Mesothelial cell of epicardium (in vitro differentiated cells): ENCODE measurements at regions not wholly inside any gene's neighbourhood (a gene's known extent, or its start where the extent isn't known, plus 50 kb on each side); places are given as distances from the start of the nearest gene placed in this dataset.

Experiments used
- DNase-seq, 2 experiments: peaks; one replicate each; pipeline ENCODE4 v3.0.0; 2021; ENCODE audit warnings: low spot score in 2 of 2; ENCODE audit not compliant: unreplicated experiment in 2 of 2
- H3K27ac Mint-ChIP-seq: 2 replicates; pipeline ENCODE4 v1.8.0; 2021; ENCODE audit warnings: mixed read lengths
- H3K27me3 Mint-ChIP-seq: 2 replicates; pipeline ENCODE4 v1.8.0; 2021; ENCODE audit warnings: low read depth, mixed read lengths
- H3K36me3 Mint-ChIP-seq: 2 replicates; pipeline ENCODE4 v1.8.0; 2021; ENCODE audit warnings: mixed read lengths
- H3K4me1 Mint-ChIP-seq: 2 replicates; pipeline ENCODE4 v1.8.0; 2021; ENCODE audit warnings: mixed read lengths
- H3K4me3 Mint-ChIP-seq: 2 replicates; pipeline ENCODE4 v1.8.0; 2021; ENCODE audit warnings: mild to moderate bottlenecking, moderate library complexity, mixed read lengths
- H3K9me3 Mint-ChIP-seq: 2 replicates; pipeline ENCODE4 v1.8.0; 2021; ENCODE audit warnings: mixed read lengths
- TF ChIP-seq, protein P1 (sequence below): fragments of 200-600 bp; sonication (generic); IDR thresholded peaks from one replicate; pipeline ENCODE4 v1.5.0; 2021; ENCODE audit warnings: antibody characterized with exemption; ENCODE audit not compliant: unreplicated experiment

DNA sequence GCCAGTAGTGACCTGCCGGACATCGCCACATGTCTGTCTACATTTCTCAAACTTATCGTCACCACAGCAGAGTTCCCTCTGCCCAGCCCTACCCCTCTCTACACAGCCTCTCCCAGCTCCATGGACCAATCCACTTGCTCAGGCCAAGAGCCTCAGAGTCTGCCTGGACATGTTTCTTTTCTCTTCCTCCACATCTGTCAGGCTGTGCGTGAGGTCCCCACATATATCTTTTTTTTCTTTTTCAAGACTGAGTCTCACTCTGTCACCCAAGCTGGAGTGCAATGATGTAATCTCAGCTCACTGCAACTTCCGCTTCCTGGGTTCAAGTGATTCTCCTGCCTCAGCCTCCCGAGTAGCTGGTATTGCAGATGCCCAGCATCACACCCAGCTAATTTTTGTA is 62.7 kb upstream of the GGTA1 start:
- TF ChIP-seq, protein P1, sequence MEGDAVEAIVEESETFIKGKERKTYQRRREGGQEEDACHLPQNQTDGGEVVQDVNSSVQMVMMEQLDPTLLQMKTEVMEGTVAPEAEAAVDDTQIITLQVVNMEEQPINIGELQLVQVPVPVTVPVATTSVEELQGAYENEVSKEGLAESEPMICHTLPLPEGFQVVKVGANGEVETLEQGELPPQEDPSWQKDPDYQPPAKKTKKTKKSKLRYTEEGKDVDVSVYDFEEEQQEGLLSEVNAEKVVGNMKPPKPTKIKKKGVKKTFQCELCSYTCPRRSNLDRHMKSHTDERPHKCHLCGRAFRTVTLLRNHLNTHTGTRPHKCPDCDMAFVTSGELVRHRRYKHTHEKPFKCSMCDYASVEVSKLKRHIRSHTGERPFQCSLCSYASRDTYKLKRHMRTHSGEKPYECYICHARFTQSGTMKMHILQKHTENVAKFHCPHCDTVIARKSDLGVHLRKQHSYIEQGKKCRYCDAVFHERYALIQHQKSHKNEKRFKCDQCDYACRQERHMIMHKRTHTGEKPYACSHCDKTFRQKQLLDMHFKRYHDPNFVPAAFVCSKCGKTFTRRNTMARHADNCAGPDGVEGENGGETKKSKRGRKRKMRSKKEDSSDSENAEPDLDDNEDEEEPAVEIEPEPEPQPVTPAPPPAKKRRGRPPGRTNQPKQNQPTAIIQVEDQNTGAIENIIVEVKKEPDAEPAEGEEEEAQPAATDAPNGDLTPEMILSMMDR, result no peak
- Mint-ChIP-seq H3K9me3 (no peaks in the 10 kb centered on the region), H3K27me3 (no peaks in the 10 kb centered on the region), H3K4me1 (peaks cover 47% of the 10 kb centered on the region), H3K36me3 (no peaks in the 10 kb centered on the region), H3K4me3 (no peak overlapping the region), H3K27ac (peak overlapping the region; percentile 85)
- DNase-seq, result no peak

DNA sequence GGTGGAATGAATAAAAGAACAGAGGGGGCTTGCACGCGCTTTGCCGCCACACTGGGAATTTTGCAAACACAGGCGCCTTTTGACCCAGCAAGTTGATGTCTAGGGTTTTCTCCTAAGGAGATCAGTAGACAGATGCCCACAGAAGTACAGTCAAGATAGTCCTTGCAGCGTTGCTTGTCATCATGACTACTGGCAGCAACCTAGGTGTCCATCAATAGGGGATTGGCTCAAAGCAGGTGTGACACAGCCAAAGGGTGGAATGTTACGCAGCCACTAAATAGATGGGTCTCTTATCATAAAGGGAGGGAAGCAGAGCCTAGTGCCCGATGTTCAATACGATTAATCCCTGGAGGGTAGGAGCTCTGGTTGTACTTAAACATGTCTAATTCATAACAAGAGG is 63.8 kb upstream of the GGTA1 start:
- Mint-ChIP-seq H3K36me3 (no peaks in the 10 kb centered on the region), H3K4me1 (peaks cover 48% of the 10 kb centered on the region), H3K27ac (no peak overlapping the region), H3K27me3 (no peaks in the 10 kb centered on the region), H3K4me3 (no peak overlapping the region), H3K9me3 (no peaks in the 10 kb centered on the region)
- no peak for DNase-seq
- TF ChIP-seq, protein P1, result no peak

DNA sequence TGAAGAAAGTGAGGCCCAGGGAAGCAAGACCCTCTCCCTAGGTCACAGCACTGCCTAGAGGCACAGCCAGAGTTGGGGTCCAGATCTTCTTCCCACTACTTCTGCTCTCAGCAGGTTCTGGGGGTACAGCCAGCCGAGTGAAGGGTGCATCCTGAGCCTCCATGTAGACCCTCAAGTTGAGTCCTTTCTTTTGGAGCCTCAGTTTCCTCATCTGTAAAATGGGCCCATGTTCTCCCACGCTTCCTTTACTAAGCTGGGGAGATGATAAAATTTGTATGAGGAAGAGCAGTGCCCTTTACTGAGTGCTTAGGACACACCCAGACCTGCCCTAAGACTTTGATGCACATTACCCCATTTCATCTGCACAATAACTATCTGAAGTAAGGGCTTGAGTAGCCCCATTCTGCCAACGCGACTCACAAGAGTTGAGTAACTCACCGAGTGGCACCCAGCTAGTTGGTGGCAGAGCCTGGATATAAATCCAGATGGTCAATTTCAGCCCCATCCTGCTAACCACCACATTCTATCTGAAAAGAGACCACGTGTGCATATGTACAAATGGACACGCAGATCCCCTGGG is 64.3 kb upstream of the GGTA1 start:
- no peak overlapping the region for H3K27ac Mint-ChIP-seq
- no peaks in the 10 kb centered on the region for H3K9me3 Mint-ChIP-seq
- H3K36me3 Mint-ChIP-seq, result no peaks in the 10 kb centered on the region

DNA sequence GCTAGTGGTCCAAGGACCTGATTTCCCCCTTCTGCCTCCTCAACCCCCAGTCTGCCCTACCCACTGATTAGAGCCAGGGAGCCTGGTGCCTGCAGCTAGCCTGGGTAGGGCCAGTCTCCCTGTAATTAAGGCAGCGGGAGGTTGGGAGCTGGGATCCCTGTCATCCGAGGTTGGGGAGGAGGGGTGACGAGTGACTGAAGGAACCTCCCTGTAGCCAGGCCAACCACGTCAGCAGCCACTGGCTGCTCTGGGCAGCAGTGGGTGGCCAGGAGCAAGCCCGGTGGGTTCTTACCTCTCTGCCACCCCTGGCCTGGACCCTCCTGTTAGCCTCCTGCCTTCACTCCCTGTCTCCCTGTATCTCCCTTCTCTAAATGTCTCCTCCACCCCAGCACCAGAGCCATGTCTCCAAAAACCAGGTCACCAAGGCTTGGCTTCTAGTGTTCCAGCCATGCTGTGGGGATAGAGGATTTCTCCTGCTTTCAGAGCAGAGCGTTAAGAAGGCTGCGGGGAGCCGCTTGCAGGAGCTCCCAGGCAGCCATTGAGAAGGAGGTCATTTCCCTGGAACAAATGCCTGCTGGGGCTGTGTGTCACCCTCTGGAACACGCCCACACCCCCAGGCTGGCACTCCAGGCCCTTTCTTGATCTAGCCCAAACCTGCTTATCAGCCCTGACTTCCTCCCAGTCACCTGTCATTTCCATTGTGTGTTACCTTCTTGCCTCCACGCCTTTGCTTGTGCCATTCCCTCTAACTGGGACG is 65.0 kb upstream of the GGTA1 start:
- peaks cover 54% of the 10 kb centered on the region for H3K4me1 Mint-ChIP-seq
- no peaks in the 10 kb centered on the region for H3K9me3 Mint-ChIP-seq
- H3K36me3 Mint-ChIP-seq, result no peaks in the 10 kb centered on the region
- no peaks in the 10 kb centered on the region for H3K27me3 Mint-ChIP-seq
- H3K27ac Mint-ChIP-seq, result no peak overlapping the region
- TF ChIP-seq, protein P1, result no peak
- DNase-seq, result no peak
- H3K4me3 Mint-ChIP-seq, result no peak overlapping the region

More for the DNA sequence above, 64.3 kb upstream of the GGTA1 start:
- H3K27me3 Mint-ChIP-seq, result no peaks in the 10 kb centered on the region
- DNase-seq, result no peak
- H3K4me3 Mint-ChIP-seq, result no peak overlapping the region
- H3K4me1 Mint-ChIP-seq, result peaks cover 50% of the 10 kb centered on the region
- TF ChIP-seq, protein P1, result no peak

DNA sequence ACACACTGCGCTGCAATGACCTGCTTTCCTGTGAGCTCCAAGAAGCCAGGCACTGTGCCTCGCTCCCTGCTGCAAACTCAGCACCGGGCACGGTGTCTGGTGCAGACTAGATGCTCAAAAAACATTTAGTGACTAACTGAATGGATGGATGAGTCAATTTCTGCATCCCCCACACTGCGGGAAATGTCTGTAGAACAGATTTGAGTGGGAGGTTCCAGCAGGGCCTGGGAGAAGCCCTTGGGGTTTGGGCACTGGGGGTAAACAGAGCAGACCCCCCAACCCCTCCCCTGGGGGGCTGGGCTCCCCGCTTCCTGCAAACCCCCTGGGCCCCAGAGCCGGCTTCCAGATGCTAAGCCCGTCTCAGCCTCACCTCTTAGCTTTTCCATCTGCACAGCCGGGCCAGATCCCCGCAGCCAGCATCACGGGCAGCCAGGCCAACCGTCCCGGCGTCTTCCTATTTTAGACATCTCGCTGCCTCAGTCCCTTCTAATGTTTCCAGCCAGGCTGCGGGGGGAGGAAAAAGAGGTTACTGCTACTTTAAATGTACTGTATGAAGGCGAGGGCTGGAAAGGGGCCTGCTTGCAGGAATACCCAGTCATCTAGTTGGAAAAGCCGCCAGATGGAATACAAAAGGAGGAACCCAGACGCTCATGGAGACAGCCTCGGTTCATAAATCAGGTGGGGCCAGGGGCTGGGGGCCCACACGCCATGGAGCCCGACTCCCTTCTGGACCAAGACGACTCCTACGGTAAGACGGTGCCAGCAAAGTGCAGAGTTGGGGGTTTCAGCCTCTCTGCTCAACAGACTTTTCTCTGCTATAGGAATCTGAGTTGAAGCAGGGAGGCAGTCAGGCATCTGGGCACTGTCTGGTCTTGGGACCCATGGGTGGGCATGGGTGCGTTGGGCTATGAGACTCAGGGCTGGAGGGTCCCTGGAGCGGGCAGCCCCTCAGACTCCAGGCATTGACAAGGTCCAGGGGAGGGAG is 67.1 kb upstream of the GGTA1 start:
- DNase-seq, result peak in 1 of 2 experiments; percentile 49
- Mint-ChIP-seq H3K27ac (peak overlapping the region; percentile 97), H3K27me3 (no peaks in the 10 kb centered on the region), H3K36me3 (no peaks in the 10 kb centered on the region), H3K4me1 (peaks cover 54% of the 10 kb centered on the region), H3K4me3 (peak overlapping the region; percentile 64), H3K9me3 (no peaks in the 10 kb centered on the region)
- TF ChIP-seq, protein P1, result no peak
